ELR (cell line): ENCODE measurements at regions not wholly inside any gene's neighbourhood (a gene's known extent, or its start where the extent isn't known, plus 50 kb on each side); places are given as distances from the start of the nearest gene placed in this dataset.
A peak's percentile ranks its signal among the peaks of the same experiment; 100 is the strongest.

Source experiments
- DNase-seq: peaks from one replicate; pipeline ENCODE4 v3.0.0-alpha.2; 2015; ENCODE audit warnings: low read depth

DNA sequence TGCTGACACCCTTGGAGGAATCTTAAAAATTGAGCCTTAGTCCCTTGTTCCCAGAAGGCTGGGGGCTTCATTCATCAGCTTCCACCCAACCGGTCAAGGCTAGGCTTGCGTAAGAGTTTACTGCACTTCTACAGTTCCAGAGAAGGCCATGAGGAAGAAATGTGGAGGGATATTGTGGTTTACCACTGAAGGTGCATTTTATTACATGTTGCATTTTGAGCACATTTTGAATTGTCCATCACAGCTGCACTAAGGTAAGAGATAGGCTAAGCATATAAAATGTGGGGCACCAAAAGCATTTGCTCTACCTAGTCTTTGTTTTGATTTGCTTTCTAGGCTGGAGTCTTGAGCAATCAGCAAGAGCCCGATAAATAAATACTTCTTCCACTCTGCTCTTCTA is 167.1 kb upstream of the PAPPA start:
- no peak for DNase-seq

DNA sequence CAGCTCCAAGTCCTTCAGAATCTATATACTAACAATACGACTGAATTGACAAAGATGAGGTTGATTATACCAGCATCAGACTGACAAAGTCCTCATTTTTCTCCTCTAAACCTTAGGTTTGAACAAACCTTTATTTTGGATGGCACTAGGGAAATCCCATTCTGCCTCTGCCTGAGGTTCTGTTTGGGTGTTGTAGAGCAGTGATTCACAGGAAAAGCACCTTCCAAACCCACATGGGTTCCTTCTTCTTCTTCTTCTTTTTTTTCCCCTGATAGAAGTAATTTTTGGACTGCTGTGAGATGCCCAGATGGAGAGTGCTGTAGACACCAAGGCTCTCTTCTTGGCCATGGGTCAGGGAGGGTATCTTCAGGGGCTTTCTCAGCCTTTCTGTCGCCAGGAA is 164.9 kb upstream of the PAPPA start:
- no peak for DNase-seq

DNA sequence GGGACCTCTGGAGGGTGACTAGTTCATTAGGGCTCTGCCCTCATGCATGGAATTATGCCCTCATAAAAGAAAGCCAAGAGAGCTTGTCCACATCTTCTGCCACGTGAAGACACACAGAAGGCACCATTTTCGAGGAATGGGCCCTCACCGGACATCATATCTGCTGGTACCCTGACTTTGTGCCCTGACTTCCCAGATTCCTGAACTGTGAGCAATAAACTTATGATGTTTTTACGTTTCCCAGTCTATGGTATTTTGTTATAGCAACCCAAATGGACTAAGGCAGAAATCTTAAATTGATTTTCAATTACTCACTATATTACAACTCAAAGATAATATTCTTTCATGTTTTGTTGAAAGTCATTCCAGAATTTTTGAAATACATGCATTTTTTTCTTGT is 163.8 kb upstream of the PAPPA start:
- peak; percentile 48 for DNase-seq

DNA sequence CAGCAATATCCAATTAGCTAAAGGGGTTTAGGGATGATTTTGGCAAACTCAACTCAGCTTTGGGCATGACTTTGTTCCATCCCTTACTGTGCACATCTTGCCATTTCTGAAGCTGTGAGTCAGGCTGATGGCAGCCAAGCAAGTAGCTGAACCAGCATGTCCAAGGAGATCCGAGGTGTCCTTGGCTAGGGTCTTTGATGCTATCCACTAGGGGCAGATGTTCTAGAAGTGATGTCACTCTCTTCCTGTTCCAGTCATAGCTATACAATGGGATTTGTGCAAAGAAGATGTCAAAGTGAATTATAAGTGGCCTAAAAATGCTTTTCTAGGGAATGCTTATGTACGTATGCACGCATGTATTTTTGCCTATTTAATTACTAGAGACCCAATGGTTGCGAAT is 160.8 kb upstream of the PAPPA start:
- peak; percentile 91 for DNase-seq

DNA sequence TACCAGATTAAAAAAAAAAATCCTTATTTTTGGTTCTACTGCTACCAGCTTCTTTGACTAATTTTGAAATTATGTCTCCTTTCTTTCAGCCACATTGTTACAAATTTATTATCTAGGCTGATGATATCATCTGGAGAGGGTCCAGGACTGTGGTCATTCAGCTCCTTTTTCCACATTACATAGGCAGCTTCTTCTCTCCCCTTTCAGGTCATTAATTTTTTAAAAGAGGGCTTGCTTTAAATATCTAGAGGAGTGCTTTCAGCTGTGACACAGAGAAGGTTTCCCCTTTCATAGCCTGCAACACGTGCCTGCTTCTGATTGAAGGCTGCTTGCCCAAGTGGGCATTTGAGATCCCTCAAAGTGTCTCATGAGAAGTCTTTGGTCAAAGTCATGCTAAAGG is 155.7 kb upstream of the PAPPA start:
- DNase-seq: peak; percentile 74

DNA sequence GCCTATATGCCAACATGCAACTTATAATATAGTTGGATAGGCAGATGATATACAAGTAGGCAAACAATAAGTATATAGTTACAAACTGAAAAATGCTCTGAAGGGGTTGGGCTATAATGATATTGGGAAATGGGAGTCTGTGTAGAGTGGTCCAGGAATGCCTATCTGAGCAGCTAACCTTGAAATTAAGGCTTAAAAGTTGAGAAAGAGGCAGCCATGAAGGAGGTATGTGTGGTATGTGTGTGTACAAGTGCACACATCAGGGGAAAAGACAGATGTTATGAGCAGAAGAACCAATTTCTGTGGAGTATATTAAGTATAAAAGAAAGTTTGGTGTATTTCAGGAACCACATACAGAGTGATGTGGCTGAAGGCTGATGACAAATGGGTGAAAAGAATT is 154.9 kb upstream of the PAPPA start:
- no peak for DNase-seq

DNA sequence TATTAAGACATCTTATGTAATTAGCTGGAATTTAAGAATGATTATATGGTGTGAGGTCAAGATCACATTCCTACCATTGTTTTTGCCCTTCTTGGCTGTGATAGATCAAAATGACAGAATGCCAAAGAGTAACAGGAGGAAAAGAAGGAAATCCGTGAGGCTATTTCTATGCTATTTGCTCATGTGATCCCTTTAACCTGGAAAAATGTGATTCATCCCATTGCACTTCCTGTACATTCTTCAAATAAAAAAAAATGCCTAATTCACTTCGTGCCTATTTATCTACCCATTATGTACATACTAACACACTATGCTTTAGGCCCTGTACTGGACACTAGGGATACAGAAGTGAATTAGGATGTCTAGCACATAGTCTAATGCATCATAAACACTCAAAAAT is 154.1 kb upstream of the PAPPA start:
- DNase-seq: peak; percentile 80

DNA sequence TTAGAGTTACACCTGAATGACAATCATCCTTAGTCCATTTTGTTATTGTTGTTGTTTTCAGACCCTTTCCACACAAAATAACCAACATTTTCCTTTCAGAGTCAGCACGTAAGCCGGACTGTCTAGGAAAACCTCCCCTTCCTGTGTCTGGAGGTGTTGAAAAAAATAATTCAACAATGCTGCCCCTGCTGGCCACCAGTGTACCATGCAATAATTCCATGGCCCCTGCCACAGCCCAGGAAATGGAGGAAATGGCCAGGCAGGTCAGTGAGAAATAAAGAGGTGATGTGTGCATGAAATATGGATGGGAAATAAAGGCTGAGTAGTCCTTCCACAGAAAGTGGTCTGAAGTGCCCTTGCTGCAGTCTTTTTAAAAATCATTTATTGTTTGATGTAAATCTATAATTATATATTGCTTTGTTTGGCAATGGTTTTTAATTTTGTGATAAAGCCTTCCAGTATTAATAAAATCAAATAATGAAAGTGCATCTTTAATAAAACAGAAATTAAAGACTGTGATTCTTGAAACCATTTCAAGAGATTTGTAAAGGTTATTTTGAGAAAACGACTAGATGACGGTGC is 152.8 kb upstream of the PAPPA start:
- peak; percentile 49 for DNase-seq

DNA sequence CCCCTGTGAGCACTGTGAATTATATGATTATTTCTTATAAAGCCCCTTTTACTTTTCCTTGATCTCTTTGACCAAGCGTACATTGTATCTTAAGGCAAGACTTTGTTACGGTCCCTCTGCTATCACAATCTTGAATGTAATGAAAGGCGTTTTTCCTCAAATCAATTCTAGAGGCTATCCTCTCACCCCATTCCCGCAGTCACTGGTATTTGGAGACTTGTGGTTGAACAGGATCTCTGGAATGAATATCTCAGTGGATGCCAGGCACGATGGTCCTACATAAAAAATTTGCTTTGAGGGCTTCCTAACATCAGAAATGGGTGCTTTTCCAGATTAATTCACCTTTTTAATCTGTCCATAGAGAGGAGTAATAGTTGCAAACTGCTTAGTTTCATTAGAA is 151.4 kb upstream of the PAPPA start:
- no peak for DNase-seq

DNA sequence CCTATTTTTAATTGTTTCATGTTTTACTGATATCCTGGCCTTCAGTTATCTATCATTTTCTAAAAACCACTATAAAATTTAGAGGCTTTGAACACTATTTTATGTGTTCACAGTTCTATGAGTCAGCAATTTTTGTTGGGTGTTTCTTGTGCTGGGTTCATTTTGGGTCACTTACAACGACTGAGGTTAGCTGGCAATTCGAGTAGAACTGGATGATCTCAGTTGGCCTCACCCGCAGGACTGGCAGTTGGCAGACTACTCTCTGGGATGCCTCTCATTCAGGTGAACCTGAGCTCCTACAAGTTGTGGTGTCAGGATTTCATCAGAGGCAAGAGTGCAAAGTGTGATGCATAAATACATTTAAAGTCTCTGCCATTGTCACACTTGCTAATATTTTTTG is 151.0 kb upstream of the PAPPA start:
- peak; percentile 28 for DNase-seq

DNA sequence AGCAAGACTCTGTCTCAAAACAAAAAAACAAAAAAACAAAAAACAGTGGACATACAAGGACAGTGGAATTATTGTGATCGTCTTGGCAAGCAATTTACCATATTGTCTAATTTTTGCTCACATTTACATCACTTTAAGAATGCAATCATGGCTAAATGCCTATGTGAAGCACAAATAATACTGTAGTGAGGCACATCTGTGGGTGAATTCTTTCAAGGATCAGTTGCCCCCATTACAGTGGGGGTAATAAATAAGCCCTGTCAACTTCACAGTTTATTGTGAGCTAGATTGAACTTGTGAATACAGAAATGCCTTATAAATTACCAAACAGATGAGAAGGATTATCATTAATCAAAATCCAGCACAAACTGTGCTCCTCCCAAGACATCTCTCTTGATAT is 150.2 kb upstream of the PAPPA start:
- DNase-seq: no peak

DNA sequence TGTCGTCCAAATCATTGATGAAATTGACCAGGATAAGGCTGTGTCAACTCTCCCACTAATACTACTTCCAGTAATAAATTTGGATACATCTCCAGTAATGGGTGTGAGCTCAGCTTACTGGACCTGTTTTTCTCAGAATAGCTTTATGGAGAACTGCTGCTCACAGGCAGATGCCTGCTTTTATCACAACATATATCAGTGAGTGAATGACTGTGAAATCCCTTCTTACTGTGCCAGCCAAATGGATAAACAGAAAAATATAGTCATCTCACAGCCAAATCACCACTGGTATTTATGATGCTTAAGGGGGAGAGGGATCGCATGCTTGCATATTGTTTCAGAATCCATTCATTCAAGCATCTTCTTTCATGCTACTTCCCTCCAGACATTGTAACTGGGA is 148.4 kb upstream of the PAPPA start:
- DNase-seq: no peak

DNA sequence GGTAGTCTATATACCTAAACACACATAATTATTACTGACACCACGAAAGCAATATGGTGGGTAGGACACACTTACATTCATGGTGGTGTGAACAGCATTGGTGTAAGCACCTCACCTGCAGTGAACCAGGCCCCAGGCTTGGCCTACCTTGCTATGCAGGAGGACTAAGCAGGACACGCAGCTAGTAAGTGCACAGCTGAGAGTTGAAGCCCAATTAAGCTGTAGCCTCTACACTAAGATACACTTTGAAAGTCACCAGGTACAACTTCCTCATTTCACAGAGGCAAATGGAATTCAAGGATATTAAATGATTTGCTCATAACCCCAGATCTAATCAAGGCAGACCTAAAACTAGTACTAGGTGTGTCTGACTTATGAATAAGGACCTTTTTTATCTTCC is 145.8 kb upstream of the PAPPA start:
- no peak for DNase-seq

DNA sequence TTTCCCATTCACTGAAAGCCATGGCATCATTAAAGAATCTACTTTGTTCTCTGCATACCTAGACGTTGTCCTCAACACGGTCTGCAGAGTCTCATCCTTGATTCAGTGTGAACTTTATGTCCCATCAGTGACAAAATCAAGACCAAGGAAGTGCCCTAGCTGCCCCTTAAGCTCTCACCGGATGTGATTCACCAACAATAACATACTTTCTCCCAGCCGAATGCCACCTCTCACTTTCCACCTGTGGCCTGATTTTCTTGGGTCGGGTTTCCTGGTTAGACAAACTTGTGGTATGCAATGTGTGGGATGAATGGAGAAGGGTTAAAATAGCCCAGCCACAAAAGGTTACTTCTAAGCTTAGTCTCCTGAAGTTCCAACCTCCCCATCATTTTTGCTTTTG is 145.3 kb upstream of the PAPPA start:
- DNase-seq: peak; percentile 57

DNA sequence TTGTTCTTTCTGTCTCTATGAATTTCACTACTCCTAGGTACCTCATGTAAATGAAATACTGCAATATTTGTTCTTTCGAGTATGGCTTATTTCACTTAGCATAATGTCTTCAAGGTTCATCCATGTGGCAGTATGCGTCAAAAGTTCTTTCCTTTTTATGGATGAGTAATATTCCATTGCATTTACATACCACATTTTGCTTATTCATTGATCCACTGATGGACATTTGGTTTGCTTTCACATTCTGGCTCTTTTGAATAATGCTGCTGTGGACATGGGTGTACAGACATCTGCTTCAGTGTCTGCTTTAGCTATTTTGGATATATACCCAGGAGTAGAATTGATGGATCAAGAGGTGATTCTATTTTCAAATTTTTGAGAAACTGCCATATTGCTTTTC is 144.2 kb upstream of the PAPPA start:
- DNase-seq: no peak

DNA sequence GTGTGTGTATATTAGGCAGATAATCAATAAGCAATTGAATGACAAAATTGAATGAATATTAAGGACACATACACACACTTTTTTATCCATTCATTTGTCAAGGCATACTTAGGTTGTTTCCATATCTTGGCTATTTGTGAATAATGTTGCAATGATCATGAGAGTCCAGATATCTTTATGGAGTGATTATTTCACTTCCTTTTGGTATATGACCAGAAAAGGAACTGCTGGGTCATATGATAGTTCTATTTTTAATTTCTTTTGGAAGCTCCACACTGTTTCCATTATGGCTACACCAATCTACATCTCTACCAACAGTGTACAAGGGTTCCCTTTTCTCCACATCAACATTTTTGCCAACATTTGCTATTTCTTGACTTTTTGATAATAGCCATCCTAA is 137.7 kb upstream of the PAPPA start:
- DNase-seq: no peak

DNA sequence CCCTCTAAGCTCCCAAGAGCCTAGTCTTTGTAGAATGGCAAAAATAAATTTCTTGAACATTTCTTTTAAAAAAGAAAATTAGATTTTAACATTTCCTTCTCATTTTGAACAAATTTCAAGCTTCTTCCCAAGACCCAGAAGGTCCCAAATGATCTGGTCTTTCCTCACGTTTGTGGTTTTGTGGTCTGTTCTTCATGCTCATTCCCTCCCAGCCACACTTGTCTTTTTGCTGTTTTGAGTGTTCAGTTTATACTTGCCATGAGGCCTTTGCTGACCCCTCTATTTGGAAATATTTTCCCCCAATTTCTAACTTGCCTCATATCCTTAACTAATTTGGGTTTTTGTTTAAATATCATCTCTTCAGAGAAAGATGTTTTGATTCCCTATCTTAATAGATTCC is 133.4 kb upstream of the PAPPA start:
- DNase-seq: no peak

DNA sequence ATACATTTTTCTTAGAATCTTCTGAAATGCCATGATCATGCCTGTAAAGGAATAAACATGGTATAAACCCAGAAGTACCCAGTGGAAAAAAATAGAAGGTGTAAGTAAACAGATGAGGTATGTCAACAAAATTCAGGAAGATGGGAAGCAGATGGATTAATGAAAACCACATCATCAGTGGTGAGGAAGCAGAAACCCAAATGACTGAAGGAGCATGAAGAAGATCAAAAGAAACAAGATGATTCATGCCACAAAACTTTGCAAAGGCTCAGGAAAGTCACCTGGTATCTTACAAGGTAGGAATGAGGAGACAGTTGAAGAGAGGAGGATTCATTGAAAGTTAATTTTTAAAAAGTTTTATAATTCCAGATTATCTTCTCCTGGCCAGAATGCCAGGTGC is 132.8 kb upstream of the PAPPA start:
- peak; percentile 34 for DNase-seq

DNA sequence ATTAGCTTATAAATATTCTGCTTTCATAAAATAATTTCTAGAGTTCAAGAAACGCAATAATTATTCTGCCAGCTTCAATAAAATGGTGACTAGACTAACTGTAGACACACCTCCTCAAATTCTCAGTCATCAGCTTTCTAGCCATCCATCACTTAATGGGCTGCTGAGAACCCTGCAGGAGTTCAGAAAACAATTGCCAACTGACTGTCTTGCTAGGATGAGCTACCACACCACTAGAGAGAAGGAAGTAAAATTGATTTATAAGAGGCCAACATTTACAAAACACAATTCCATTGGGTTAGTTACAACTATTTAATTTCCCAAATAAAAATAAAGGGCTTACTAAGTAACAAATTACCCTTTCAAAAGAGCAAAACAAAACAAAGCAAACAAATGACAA is 126.5 kb upstream of the PAPPA start:
- DNase-seq: peak; percentile 25

DNA sequence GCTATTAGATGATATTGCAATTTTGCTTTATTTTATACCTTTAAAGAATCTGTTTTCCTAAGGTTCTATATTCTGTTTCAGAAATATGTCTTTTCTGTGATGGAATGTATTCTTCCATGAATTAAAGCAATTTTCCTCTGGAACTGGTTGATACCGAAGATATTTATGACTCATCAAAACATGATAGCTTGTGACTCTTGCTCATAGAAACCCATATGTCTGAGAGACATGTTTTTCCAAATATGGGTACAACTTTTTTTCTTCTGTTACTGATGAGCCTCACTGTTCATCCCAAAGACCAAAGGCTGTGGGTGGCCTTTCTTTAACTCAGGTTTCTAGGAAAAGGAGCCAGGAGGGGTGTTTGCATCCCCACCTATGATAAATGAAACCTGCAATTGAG is 126.1 kb upstream of the PAPPA start:
- DNase-seq: peak; percentile 86

DNA sequence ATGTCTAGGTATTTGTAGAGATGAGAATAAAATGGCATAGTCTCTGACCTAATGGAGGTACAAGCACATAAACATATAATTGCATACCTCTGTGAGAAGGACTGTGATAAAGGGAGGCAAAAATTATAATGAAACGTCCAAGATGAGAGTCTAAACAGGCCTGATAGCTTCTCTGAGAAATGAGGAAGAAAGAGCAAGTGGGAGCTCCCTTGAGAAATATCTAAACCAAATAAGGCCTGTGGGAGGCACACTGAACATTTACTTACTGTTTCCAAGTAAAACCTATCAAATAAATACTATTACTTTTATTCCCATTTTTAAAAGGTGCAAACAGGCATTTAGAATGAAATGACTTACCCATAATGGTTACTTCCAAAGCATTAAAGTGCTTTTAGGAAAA is 125.6 kb upstream of the PAPPA start:
- DNase-seq: no peak

DNA sequence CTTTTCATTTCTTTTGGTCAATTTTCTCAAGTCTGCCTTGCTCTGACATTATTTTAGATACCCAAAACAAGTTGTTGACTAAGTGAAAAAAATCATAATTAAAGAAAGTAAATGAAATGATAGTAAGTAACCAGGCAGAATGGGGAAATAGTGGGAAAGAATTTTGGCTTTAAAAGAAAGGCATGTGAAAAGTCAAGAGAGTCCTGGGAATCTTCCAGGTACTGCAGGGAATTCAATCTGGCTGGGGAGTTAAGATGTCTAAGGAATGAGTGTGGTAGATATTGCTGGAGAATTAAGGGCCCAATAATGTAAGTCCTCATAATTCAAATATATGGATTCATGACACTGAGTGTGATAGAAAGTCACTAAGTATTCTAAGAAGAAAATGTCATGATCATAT is 123.1 kb upstream of the PAPPA start:
- no peak for DNase-seq

DNA sequence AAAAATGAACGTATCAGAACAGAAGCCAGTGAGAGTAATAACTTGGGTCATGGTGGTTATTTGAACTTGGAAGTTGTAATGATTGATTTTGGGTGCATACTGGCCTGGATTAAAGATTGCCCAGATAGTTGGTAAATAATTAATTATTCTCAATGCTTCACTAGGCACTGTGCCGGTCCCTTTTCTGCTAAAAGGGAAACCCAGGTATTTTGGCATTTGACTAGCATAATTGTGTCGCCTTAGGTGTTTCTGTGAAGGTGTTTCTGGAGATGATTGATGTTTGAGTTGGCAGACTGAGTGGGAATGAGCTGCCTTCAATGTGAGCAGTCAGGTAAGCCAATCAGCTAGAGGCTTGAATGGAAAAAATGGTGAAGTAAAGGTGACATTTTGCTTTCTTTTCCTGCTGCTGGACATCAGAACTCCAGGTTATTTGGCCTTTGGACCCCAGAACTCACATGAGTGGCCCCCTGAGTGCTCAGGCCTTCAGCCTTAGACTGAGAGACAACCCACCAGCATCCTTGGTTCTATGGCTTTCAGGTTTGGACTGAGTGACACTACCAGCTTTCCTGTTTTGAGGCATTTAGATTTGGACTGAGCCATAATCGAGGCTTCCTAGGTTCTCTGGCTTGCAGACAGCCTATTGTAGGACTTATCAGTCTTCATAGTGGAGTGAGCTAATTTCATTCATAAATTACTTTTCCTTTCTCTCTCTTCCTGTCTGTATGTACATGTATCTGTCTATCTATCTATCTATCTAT is 120.7 kb upstream of the PAPPA start:
- DNase-seq: no peak

DNA sequence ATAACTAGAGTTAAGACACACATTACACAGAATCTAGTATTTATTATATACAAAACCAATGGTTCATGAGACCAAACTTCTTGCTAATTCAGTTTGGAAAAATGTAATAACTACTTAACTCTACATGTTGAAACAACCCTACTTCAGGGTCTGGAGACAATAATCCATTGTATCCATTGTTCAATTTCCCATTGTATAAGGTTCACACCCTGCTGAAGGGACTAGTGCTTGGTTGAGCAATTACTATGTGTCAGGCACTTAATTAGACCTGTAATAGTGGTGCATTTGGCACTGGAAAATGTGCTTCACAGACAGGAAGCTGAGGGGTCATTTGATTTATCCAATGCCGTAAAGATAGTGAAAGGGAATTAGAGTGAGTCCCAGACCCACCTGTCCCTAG is 114.3 kb upstream of the PAPPA start:
- DNase-seq: no peak
